Endodermal cell (in vitro differentiated cells): ENCODE measurements at regions not wholly inside any gene's neighbourhood (a gene's known extent, or its start where the extent isn't known, plus 50 kb on each side); places are given as distances from the start of the nearest gene placed in this dataset.
A peak's percentile ranks its signal among the peaks of the same experiment; 100 is the strongest.
"Not testable (repeated sequence)": the region's sequence is repeated elsewhere in the genome, so short reads cannot be mapped to it uniquely, and the experiment has no call there.

Experiments used
- DNase-seq: peaks from one replicate; pipeline ENCODE4 v3.0.0-alpha.2; 2017
- H3K27ac ChIP-seq: 2 replicates; pipeline ENCODE4 v1.5.1; 2013; ENCODE audit warnings: mild to moderate bottlenecking, low read depth, low read length, moderate library complexity
- H3K27me3 ChIP-seq: 2 replicates; pipeline ENCODE4 v1.6.1; 2013; ENCODE audit warnings: mild to moderate bottlenecking, low read length, moderate library complexity; ENCODE audit not compliant: insufficient read depth, control insufficient read depth, poor library complexity, severe bottlenecking
- H3K36me3 ChIP-seq: 2 replicates; pipeline ENCODE4 v1.7.0; 2013; ENCODE audit warnings: mild to moderate bottlenecking, low read length, moderate library complexity; ENCODE audit not compliant: control insufficient read depth, insufficient read depth
- H3K4me1 ChIP-seq: one replicate; pipeline ENCODE4 v1.7.0; 2013; ENCODE audit warnings: low read length; ENCODE audit not compliant: control insufficient read depth, insufficient read depth
- H3K4me3 ChIP-seq: 2 replicates; pipeline ENCODE4 v1.5.1; 2013; ENCODE audit warnings: mild to moderate bottlenecking, low read length, moderate library complexity
- H3K9ac ChIP-seq: 2 replicates; pipeline ENCODE4 v1.6.1; 2013; ENCODE audit warnings: mild to moderate bottlenecking, low read length, moderate library complexity; ENCODE audit not compliant: poor library complexity, severe bottlenecking; ENCODE audit errors: extremely low read depth
- H3K9me3 ChIP-seq: 2 replicates; pipeline ENCODE4 v1.6.1; 2013; ENCODE audit warnings: mild to moderate bottlenecking, low read length, moderate library complexity; ENCODE audit not compliant: control insufficient read depth
- H3K27ac Mint-ChIP-seq: 2 replicates; pipeline ENCODE4 v1.8.0; 2020; ENCODE audit warnings: mixed read lengths
- H3K27me3 Mint-ChIP-seq: 2 replicates; pipeline ENCODE4 v1.8.0; 2021; ENCODE audit warnings: mild to moderate bottlenecking, mixed read lengths; ENCODE audit not compliant: insufficient read depth
- H3K36me3 Mint-ChIP-seq: 2 replicates; pipeline ENCODE4 v1.8.0; 2020; ENCODE audit warnings: low read depth, mixed read lengths
- H3K4me1 Mint-ChIP-seq: 2 replicates; pipeline ENCODE4 v1.8.0; 2020; ENCODE audit warnings: mixed read lengths
- H3K4me3 Mint-ChIP-seq: 2 replicates; pipeline ENCODE4 v1.8.0; 2020; ENCODE audit warnings: mild to moderate bottlenecking, moderate library complexity, mixed read lengths
- H3K9me3 Mint-ChIP-seq: 2 replicates; pipeline ENCODE4 v1.8.0; 2020; ENCODE audit warnings: mild to moderate bottlenecking, mixed read lengths
- WGBS, 2 experiments: methylation state at CpG; one replicate each; pipeline versions ENCODE4 v1.1.5 to v1.1.7; 2013; ENCODE audit warnings: missing lambda C conversion rate in 2 of 2, mixed read lengths in 1 of 2; ENCODE audit not compliant: insufficient coverage in 1 of 2, insufficient read length in 1 of 2; 5-methylcytosine and 5-hydroxymethylcytosine counted together
- TF ChIP-seq, protein P1 (sequence below): fragments of 200-600 bp; sonication (generic); conservative IDR thresholded peaks from 2 replicates; pipeline ENCODE4 v1.5.0; 2021; ENCODE audit warnings: antibody characterized with exemption, mild to moderate bottlenecking

DNA sequence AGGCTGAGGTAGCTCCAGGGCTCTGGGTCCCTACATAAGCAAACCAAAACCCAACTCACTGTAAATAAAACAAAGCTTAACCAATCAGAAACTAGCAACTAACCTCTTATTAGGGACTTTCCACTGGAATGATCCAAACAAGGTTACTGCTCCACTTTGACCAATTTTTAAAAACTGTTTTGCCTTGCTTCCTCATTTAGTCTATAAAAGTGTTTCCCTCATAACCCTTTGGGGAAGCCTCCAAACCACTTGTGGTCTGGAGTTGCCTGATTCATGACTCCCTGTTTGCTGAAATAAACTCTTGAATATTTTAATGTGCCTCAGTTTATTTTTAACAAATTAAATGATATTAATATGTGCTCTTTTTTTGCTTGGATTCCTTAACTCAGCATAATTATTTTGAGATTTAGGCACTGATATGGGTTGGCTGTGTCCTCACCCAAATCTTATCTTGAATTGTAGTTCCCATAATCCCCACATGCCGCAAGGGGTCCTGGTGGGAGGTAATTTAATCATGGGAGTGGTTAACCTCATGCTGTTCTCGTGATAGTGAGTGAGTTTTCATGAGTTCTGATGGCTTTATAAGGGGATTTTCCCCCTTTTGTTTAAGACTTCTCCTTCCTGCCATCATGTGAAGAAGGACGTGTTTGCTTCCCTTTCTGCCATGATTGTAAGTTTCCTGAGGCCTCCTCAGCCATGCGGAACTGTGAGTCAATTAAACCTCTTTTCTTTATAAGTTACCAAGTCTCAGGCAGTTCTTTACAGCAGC, 90.6 kb downstream of the CD200R1L start:
- H3K9ac ChIP-seq: no peak overlapping the region
- Mint-ChIP-seq H3K27me3 (no peaks in the 10 kb centered on the region), H3K9me3 (peaks cover 33% of the 10 kb centered on the region), H3K4me1 (peaks cover 10% of the 10 kb centered on the region), H3K36me3 (no peaks in the 10 kb centered on the region), H3K4me3 (no peak overlapping the region), H3K27ac (no peak overlapping the region)
- H3K9me3 ChIP-seq: peaks cover 38% of the 10 kb centered on the region
- WGBS, 2 experiments: 87 to 91% methylated on average over 4 of the region's 4 CpGs
- TF ChIP-seq, protein P1, sequence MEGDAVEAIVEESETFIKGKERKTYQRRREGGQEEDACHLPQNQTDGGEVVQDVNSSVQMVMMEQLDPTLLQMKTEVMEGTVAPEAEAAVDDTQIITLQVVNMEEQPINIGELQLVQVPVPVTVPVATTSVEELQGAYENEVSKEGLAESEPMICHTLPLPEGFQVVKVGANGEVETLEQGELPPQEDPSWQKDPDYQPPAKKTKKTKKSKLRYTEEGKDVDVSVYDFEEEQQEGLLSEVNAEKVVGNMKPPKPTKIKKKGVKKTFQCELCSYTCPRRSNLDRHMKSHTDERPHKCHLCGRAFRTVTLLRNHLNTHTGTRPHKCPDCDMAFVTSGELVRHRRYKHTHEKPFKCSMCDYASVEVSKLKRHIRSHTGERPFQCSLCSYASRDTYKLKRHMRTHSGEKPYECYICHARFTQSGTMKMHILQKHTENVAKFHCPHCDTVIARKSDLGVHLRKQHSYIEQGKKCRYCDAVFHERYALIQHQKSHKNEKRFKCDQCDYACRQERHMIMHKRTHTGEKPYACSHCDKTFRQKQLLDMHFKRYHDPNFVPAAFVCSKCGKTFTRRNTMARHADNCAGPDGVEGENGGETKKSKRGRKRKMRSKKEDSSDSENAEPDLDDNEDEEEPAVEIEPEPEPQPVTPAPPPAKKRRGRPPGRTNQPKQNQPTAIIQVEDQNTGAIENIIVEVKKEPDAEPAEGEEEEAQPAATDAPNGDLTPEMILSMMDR: no peak
- no peaks in the 10 kb centered on the region for H3K4me1 ChIP-seq
- H3K27me3 ChIP-seq: no peaks in the 10 kb centered on the region
- H3K36me3 ChIP-seq: no peaks in the 10 kb centered on the region
- H3K4me3 ChIP-seq: peak overlapping the region; percentile 70
- no peak for DNase-seq
- no peak overlapping the region for H3K27ac ChIP-seq

DNA sequence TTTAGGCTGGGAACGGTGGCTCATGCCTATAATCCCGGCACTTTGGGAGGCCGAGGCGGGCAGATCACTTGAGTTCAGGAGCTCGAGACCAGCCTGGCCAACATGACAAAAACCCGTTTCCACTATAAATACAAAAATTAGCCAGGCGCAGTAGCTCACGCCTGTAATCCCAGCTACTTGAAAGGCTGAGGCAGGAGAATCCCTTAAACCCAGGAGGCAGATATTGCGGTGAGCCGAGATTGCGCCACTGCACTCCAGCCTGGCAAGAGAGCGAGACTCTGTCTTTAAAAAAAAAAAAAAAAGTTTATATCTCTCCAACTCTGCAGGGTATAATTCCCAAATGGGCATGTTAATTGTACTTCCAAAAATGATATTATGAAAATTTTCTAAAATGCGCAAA, 91.6 kb downstream of the CD200R1L start:
- not testable (repeated sequence) for H3K36me3 Mint-ChIP-seq, H3K27me3 ChIP-seq, H3K27ac ChIP-seq, H3K4me3 Mint-ChIP-seq, H3K27ac Mint-ChIP-seq, H3K9ac ChIP-seq, H3K36me3 ChIP-seq, H3K27me3 Mint-ChIP-seq, H3K4me3 ChIP-seq, DNase-seq, H3K4me1 ChIP-seq
- H3K9me3 ChIP-seq: peaks cover 38% of the 10 kb centered on the region
- WGBS, 2 experiments: 75 to 93% methylated on average over 5 to 13 of the region's 13 CpGs
- Mint-ChIP-seq H3K4me1 (peaks cover 13% of the 10 kb centered on the region), H3K9me3 (peaks cover 33% of the 10 kb centered on the region)

DNA sequence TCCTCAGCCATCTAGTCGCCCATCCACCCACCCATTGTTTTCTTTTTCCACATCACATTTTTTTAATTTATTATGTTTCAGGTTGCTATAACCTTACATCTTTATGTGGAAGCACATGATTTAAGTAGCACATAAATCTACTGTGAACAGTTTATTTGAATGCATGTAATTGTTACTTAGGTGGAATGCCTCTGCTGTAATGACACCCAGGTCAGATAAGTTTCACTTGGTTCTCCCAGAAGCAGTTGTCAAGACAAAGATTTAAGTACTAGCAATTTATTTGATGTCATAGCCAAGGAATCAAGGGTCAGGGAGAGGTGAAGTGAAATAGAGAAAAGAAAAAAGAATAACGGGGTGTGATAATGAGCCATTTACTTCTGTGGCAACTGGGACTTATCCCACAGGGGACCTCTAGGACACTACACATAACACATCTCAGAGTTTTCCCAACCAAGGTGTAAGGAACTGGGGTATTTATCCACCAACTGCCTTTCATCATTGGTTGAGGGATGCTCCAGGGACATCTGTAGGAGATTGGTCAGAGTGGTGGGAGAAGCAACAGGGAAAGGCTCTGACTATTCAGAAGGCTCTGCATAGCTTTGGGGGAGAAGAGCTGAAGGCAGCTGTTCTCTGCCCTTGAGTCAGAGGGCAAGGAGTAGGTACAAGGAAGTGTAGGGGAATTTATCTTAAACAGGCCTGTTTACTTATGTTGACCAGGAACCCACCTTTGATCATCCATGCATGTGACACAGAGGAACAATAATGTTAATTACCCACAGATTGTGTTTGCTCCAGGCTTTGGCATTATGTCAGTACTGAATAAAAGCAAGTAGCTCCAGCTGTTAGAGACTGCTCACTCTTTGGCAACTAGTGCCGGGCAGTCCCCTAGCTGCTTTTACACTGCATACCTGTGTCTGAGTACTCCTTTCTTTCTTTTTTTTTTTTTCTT, 94.8 kb downstream of the CD200R1L start:
- no peak overlapping the region for H3K27ac Mint-ChIP-seq
- Histone ChIP-seq H3K36me3 (no peaks in the 10 kb centered on the region), H3K4me1 (no peaks in the 10 kb centered on the region), H3K4me3 (peak overlapping the region; percentile 2), H3K9ac (no peak overlapping the region), H3K27me3 (no peaks in the 10 kb centered on the region), H3K9me3 (peaks cover 22% of the 10 kb centered on the region), H3K27ac (no peak overlapping the region)
- H3K36me3 Mint-ChIP-seq: no peaks in the 10 kb centered on the region
- no peak for DNase-seq
- TF ChIP-seq, protein P1: no peak
- H3K9me3 Mint-ChIP-seq: peaks cover 33% of the 10 kb centered on the region
- H3K4me1 Mint-ChIP-seq: peaks cover 13% of the 10 kb centered on the region
- H3K4me3 Mint-ChIP-seq: no peak overlapping the region
- no peaks in the 10 kb centered on the region for H3K27me3 Mint-ChIP-seq
- WGBS, 2 experiments: 84 to 100% methylated on average over 1 to 3 of the region's 3 CpGs
